OCI-LY1 (cell line): ENCODE measurements at regions not wholly inside any gene's neighbourhood (a gene's known extent, or its start where the extent isn't known, plus 50 kb on each side); places are given as distances from the start of the nearest gene placed in this dataset.

Source experiments
- H2AFZ ChIP-seq: fragments of 200-600 bp; sonication (generic), shearing (Covaris generic); 2 replicates; pipeline ENCODE4 v1.6.0; 2014; ENCODE audit warnings: antibody characterized with exemption, mild to moderate bottlenecking, low read length
- H3F3A ChIP-seq: fragments of 200-600 bp; sonication (generic), shearing (Covaris generic); 2 replicates; pipeline ENCODE4 v1.6.0; 2014; ENCODE audit warnings: mild to moderate bottlenecking, antibody characterized with exemption, low read length, moderate library complexity; ENCODE audit not compliant: insufficient read depth
- H3K27ac ChIP-seq: fragments of 200-600 bp; sonication (generic); 2 replicates; pipeline ENCODE4 v1.5.1; 2014; ENCODE audit warnings: low read length, mixed run types, mild to moderate bottlenecking, low read depth; ENCODE audit not compliant: poor library complexity, severe bottlenecking
- H3K27me3 ChIP-seq: fragments of 200-600 bp; sonication (generic); 2 replicates; pipeline ENCODE4 v1.6.0; 2014; ENCODE audit warnings: antibody characterized with exemption, mild to moderate bottlenecking, low read length, moderate library complexity; ENCODE audit not compliant: insufficient read depth
- H3K36me3 ChIP-seq: fragments of 200-600 bp; sonication (generic); 2 replicates; pipeline ENCODE4 v1.6.1; 2014; ENCODE audit warnings: mild to moderate bottlenecking, antibody characterized with exemption, low read length, moderate library complexity, mixed read lengths; ENCODE audit not compliant: insufficient read depth
- H3K4me1 ChIP-seq: fragments of 200-600 bp; sonication (generic); 2 replicates; pipeline ENCODE4 v1.5.1; 2014; ENCODE audit warnings: mild to moderate bottlenecking, low read length, moderate library complexity; ENCODE audit not compliant: insufficient read depth, severe bottlenecking
- H3K4me2 ChIP-seq: fragments of 200-600 bp; sonication (generic), shearing (Covaris generic); 2 replicates; pipeline ENCODE4 v1.6.1; 2014; ENCODE audit warnings: low read length
- H3K4me3 ChIP-seq: fragments of 200-600 bp; sonication (generic); 2 replicates; pipeline ENCODE4 v1.5.1; 2014; ENCODE audit warnings: low read length, low read depth, mild to moderate bottlenecking, mixed read lengths; ENCODE audit not compliant: poor library complexity, severe bottlenecking
- H3K79me2 ChIP-seq: fragments of 200-600 bp; shearing (Covaris generic); 2 replicates; pipeline ENCODE4 v1.6.1; 2016; ENCODE audit warnings: mixed run types, low read length, mixed read lengths; ENCODE audit not compliant: insufficient read depth
- H3K9ac ChIP-seq: fragments of 200-600 bp; sonication (generic), shearing (Covaris generic); 2 replicates; pipeline ENCODE4 v1.6.1; 2014; ENCODE audit warnings: mild to moderate bottlenecking, low read length, mixed read lengths
- H3K9me2 ChIP-seq: fragments of 200-600 bp; sonication (generic), shearing (Covaris generic); 2 replicates; pipeline ENCODE4 v1.6.1; 2014; ENCODE audit warnings: low read depth, mild to moderate bottlenecking, low read length, mixed read lengths
- H3K9me3 ChIP-seq: fragments of 200-600 bp; shearing (Covaris generic); 2 replicates; pipeline ENCODE4 v1.6.1; 2014; ENCODE audit warnings: low read length, mixed read lengths
- H4K20me1 ChIP-seq: fragments of 200-600 bp; sonication (generic), shearing (Covaris generic); 2 replicates; pipeline ENCODE4 v1.6.0; 2016; ENCODE audit warnings: mild to moderate bottlenecking, low read length; ENCODE audit not compliant: insufficient read depth
- CTCF ChIP-seq: fragments of 200-600 bp; sonication (generic), shearing (Covaris generic); IDR thresholded peaks from 2 replicates; pipeline ENCODE4 v1.5.1; 2017; ENCODE audit warnings: mild to moderate bottlenecking, antibody characterized with exemption, low read length, moderate library complexity, mixed read lengths
- EZH2 ChIP-seq: fragments of 200-600 bp; sonication (generic), shearing (Covaris generic); IDR thresholded peaks from 2 replicates; pipeline ENCODE4 v1.8.0; 2017; ENCODE audit warnings: borderline replicate concordance, mixed run types, mild to moderate bottlenecking, antibody characterized with exemption, low read length, moderate library complexity, mixed read lengths

GRCh38 chr22:48557473-48557872 lies 1270.2 kb downstream of the BRD1 start:
- TF ChIP-seq EZH2 = no peak
- TF ChIP-seq CTCF = no peak
- no peaks in the 10 kb centered on the region for H3K9me3 ChIP-seq
- H3K36me3 ChIP-seq = no peaks in the 10 kb centered on the region
- no peak overlapping the region for H2AFZ ChIP-seq
- H3K79me2 ChIP-seq = no peaks in the 10 kb centered on the region
- no peaks in the 10 kb centered on the region for H3F3A ChIP-seq
- no peaks in the 10 kb centered on the region for H3K27me3 ChIP-seq
- H3K9me2 ChIP-seq = no peaks in the 10 kb centered on the region
- no peak overlapping the region for H3K4me3 ChIP-seq
- no peak overlapping the region for H3K9ac ChIP-seq
- H4K20me1 ChIP-seq = no peaks in the 10 kb centered on the region
- H3K4me1 ChIP-seq = no peaks in the 10 kb centered on the region
- no peak overlapping the region for H3K27ac ChIP-seq
- no peak overlapping the region for H3K4me2 ChIP-seq

GRCh38 chr22:48556751-48557150 lies 1270.9 kb downstream of the BRD1 start:
- H4K20me1 ChIP-seq = no peaks in the 10 kb centered on the region
- no peaks in the 10 kb centered on the region for H3K9me2 ChIP-seq
- TF ChIP-seq CTCF = no peak
- TF ChIP-seq EZH2 = no peak
- no peaks in the 10 kb centered on the region for H3K79me2 ChIP-seq
- no peaks in the 10 kb centered on the region for H3K9me3 ChIP-seq
- no peaks in the 10 kb centered on the region for H3K27me3 ChIP-seq
- H3K4me2 ChIP-seq = no peak overlapping the region
- H2AFZ ChIP-seq = no peak overlapping the region
- H3K27ac ChIP-seq = no peak overlapping the region
- no peaks in the 10 kb centered on the region for H3F3A ChIP-seq
- no peaks in the 10 kb centered on the region for H3K4me1 ChIP-seq
- no peaks in the 10 kb centered on the region for H3K36me3 ChIP-seq
- H3K4me3 ChIP-seq = no peak overlapping the region
- H3K9ac ChIP-seq = no peak overlapping the region

GRCh38 chr22:48556222-48556621 lies 1271.5 kb downstream of the BRD1 start:
- no peak overlapping the region for H3K9ac ChIP-seq
- no peaks in the 10 kb centered on the region for H3K9me2 ChIP-seq
- no peak overlapping the region for H2AFZ ChIP-seq
- H3K4me3 ChIP-seq = no peak overlapping the region
- no peaks in the 10 kb centered on the region for H4K20me1 ChIP-seq
- H3K9me3 ChIP-seq = no peaks in the 10 kb centered on the region
- no peaks in the 10 kb centered on the region for H3K79me2 ChIP-seq
- no peaks in the 10 kb centered on the region for H3K27me3 ChIP-seq
- no peak overlapping the region for H3K4me2 ChIP-seq
- no peaks in the 10 kb centered on the region for H3K36me3 ChIP-seq
- no peaks in the 10 kb centered on the region for H3K4me1 ChIP-seq
- no peaks in the 10 kb centered on the region for H3F3A ChIP-seq
- H3K27ac ChIP-seq = no peak overlapping the region
- TF ChIP-seq EZH2 = no peak
- no peak for TF ChIP-seq CTCF
